GM18951 (cell line): ENCODE measurements at regions not wholly inside any gene's neighbourhood (a gene's known extent, or its start where the extent isn't known, plus 50 kb on each side); places are given as distances from the start of the nearest gene placed in this dataset.
A peak's percentile ranks its signal among the peaks of the same experiment; 100 is the strongest.

Experiments
- POLR2A ChIP-seq: IDR thresholded peaks from 4 replicates; pipeline ENCODE4 v1.6.1; 2011; ENCODE audit warnings: mild to moderate bottlenecking; ENCODE audit not compliant: insufficient read length, insufficient read depth; ENCODE audit errors: extremely low read depth
- in situ Hi-C: fragments of 300-500 bp; cut with MboI; formaldehyde crosslinking; loops from one replicate; pipeline ENCODE4 v1.12.0; 2022; ENCODE audit warnings: low sequenced_read_pairs, mixed read lengths, inconsistent platforms; ENCODE audit not compliant: unreplicated experiment

DNA sequence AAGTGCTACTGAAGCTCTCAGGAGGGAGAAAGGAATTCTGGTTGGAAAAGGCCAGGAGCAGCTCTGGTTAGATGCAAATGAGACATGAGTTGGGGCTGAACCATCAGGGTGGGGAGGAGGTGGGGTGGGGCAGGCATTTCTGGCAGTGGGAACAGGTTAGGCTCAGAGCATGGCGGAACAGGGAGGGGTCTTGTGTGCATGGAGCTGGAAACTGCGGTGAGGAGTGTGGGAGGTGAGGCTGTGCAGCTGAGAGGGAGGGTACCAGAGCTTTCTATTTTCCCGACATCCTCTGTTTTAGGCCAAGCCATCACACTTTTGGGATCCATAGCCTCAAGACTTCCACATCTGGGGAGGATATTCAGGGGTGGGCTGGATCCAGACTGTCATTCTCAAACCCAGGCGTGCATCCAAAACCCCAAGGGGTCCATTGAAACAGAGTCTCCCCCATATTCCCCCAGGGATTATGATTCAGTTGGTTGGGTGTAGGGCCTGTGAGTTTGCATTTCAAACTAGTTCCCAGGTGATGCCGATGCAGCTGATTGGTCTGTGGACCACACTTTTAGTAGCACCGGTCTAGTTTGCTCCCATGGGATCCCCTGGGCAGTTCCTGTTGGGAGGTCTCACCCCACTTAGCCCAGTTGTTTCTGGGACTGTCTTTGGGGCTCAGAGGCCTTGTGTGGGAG lies 100.9 kb upstream of the TLE3 start:
- in situ Hi-C loops, result no loop called here
- TF ChIP-seq POLR2A, result no peak

GRCh38 chr15:70197945-70198361 lies 100.2 kb upstream of the TLE3 start:
- TF ChIP-seq POLR2A, result no peak
- in situ Hi-C loops, result no loop called here

GRCh38 chr15:70197318-70197944 lies 99.7 kb upstream of the TLE3 start:
- in situ Hi-C loops, result no loop called here
- TF ChIP-seq POLR2A, result no peak

DNA sequence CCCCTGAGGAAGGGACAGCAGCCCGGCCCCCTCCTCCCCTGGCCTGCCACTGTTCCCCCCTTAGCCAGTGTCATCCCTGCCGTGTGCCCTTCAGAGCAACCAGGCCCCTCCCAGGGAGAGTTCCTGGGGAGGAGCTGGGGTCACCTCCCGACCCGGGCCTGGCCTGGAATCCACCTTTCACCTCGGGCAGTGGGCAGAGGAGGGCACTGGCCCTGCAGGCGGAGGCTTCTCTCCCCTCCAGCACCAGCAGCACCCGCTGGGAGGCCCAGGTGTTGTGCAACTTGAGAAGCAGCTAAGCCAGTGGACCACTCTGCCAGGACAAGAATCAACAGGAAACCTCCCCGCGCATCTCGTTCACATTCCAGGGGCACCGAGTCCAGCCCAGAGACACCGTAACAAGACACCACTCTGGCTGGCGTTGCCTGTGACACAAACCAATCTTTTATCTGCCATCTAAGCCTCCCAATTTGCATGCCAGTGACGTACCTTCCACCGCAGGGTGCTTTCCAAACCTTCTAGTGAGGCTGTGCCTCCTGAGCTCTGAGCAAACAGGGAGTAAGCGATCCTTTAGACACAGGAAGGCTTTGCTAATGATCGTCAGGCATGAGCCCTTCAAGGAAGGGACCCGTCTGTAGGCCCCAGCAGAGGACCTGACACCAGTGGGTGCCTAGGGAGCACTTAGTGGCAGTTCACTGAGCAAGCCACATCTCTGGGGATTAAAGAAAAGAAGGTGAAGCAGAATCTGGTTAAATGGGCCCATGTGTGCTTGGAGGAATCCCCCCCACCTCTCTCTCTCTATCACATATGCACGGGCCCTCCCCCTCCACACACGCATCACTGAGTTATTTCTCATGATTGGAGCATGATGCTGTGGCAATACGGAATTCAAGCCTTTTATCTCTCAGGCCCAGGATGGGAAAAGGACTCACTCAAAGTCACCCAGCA lies 98.9 kb upstream of the TLE3 start:
- peak; percentile 37 for TF ChIP-seq POLR2A
- in situ Hi-C loops, result no loop called here

DNA sequence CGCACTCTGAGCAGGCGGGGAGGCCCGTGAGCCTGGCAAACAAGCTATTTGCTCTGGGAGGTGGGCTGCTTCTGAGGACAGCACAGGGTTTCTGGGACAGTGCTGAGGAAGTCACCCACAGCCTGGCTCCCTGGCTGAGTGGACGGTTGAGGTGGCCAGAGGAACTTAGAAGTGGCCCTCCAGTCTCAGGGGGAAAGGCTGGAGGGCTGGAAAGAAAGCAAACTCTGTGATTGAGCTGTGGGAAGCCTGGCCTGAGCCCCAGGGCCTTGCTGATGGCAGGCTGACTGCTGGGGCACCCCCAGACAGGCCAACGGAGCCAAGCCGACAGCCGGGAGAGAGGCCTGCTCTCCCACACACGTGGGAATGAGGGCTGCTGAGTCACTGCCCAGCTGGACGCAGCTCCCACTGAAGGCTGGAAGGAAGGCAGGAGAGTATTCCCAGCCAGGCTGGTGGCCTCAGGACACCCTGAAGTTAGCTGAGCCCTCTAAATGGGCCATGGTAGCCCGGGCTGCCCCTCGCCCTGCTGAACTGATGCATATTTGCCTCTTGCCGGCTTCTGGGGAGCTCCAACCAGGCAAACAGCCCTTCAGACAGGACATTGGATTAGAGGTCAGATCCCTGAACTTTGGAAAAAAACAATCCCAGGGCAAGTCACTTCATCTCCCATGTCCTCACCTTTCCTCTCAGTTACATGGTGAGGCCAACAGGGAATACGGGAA lies 98.0 kb upstream of the TLE3 start:
- TF ChIP-seq POLR2A, result no peak
- in situ Hi-C loops, result no loop called here

- in situ Hi-C loops, result no loop called here
- TF ChIP-seq POLR2A, result no peak
These were observed 97.5 kb upstream of the TLE3 start for GRCh38 chr15:70195171-70195570.

DNA sequence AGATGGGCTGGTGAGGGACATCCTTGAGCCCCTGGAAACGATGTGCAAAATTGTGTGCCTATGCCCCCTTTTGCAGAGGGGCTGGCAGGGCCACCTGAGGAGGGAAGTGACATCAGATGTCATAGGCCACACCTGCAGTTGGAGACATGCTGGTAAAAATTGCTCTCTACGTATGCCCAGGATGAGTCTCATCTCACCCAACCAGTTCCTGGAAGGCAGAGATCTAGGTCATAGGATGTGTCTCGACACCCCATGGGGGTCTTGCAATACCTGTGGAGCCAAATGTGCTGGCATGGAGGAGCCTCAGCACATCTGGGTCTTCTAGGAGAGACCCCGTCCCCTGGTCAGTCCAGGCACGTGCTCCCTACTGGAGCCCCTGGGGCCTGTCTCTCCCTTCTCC lies 96.5 kb upstream of the TLE3 start:
- in situ Hi-C loops, result no loop called here
- no peak for TF ChIP-seq POLR2A

GRCh38 chr15:70193734-70194133 lies 96.0 kb upstream of the TLE3 start:
- no peak for TF ChIP-seq POLR2A
- in situ Hi-C loops, result no loop called here

DNA sequence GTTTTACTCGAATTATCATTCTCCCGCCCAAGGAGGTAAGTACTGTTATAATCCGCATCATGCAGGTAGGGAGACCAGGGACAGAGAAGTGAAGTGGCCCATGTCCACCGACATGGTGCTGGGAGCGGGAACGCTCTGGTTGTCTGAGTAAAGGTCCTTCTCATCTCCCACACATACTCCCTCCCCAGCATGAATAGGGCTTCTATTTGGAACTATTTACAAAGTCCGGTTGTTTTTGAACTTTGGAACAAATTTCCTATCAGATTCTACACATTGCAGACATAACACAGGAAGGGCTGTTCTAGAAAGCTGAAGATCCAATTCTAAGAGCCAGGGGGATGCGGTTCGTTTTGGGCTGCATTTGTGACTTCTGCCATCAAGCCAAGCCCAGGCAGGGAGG lies 94.8 kb upstream of the TLE3 start:
- in situ Hi-C loops, result no loop called here
- no peak for TF ChIP-seq POLR2A

DNA sequence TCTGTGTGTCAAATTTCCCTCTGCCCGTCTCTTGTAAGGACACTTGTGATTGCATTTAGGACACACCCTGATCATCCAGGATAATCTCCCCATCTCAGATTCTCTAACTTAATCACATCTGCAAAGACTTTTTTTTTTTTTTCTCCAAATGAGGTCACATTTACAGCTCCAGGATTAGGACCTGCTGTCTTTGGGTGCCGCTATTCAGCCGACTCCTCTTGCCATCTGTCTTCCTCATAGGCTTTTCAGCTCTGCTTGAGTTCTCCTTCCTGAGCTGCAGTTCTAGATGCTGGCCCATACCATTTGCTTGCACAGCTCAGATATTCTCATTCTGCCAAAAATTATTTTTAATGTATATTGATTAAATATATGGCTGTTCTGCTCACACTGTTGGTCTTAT lies 94.3 kb upstream of the TLE3 start:
- in situ Hi-C loops, result no loop called here
- TF ChIP-seq POLR2A, result no peak

DNA sequence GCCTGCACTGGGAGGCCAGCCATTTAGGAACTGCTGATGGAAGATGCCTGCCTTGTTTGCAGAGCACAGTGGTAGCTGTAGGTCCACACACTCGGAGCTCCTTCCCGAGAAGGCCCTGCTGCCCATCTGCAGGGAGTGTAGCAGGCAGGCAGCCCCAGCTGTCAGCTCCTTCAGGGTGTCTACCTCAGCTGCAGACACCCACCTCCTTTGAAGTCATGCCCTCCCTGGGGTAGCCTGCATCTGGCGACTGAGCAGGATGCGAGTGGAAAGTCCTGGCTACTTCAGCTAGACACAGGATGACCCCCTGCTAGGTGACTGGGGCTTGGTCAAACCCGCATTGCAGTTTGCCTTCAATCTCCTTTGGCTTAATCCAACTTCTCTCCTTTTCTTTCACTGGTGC lies 93.2 kb upstream of the TLE3 start:
- in situ Hi-C loops, result no loop called here
- no peak for TF ChIP-seq POLR2A

DNA sequence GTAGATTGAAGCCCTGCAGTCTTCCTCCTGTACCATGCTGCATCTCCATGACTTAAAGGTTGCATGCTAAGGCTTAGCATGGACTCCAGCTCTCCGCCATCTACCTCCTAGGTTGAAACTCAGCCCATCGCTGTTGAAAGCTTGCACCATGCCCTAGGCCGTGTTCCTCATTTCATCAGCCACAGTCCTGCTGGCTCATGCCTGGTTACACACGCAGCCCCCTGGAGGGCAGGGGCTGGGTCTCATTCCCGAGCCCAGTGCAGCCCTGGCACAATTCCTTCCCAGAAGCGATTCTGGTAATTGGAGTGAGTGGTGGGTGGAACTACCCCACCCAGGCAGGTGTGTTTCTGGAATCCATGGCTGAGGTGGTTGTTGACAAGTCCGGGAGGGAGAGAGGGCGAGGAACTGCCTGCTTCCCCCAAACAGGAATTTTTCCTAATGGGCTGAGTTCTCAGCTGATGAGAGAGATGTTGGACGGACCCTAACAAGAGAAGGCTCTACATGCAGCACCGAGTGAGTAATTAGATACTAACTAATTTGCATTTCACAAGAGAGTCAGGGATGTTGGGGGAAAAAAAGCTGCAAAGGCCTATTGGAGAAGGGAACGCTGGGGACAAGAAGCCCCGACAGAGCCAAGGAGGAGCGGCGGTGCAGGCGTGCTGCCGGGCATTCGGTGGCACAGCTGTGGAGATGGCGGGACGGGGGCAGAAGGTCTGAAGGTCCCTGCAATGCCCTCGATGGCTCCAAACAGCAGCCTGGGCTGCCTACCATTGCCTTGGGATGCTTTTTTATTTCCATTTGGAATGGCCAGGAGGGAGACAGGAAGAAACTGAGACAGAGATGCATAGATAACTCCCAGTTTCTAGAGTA lies 92.3 kb upstream of the TLE3 start:
- TF ChIP-seq POLR2A, result no peak
- in situ Hi-C loops, result no loop called here
